Trophoblast cell (in vitro differentiated cells and primary cell): ENCODE measurements at regions not wholly inside any gene's neighbourhood (a gene's known extent, or its start where the extent isn't known, plus 50 kb on each side); places are given as distances from the start of the nearest gene placed in this dataset.

Experiments
- DNase-seq, 2 donors: peaks; one replicate each; pipeline ENCODE4 v3.0.0-alpha.2; 2016
- H2AFZ ChIP-seq: 2 replicates; pipeline ENCODE4 v1.6.1; 2013; ENCODE audit warnings: low read length, moderate library complexity, mild to moderate bottlenecking; ENCODE audit not compliant: insufficient read depth, poor library complexity
- H2AK5ac ChIP-seq: 2 replicates; pipeline ENCODE4 v1.6.1; 2013; ENCODE audit warnings: mild to moderate bottlenecking, low read length
- H2BK120ac ChIP-seq: 2 replicates; pipeline ENCODE4 v1.6.1; 2013; ENCODE audit warnings: low read length, mild to moderate bottlenecking, moderate library complexity; ENCODE audit not compliant: insufficient read depth, poor library complexity
- H2BK12ac ChIP-seq: 2 replicates; pipeline ENCODE4 v1.6.1; 2013; ENCODE audit warnings: mild to moderate bottlenecking, low read length, moderate library complexity
- H2BK5ac ChIP-seq: 2 replicates; pipeline ENCODE4 v1.6.1; 2013; ENCODE audit warnings: low read length, low read depth, moderate library complexity, mild to moderate bottlenecking; ENCODE audit not compliant: poor library complexity
- H3K14ac ChIP-seq: 2 replicates; pipeline ENCODE4 v1.6.1; 2013; ENCODE audit warnings: mild to moderate bottlenecking, low read length
- H3K18ac ChIP-seq: 2 replicates; pipeline ENCODE4 v1.6.1; 2013; ENCODE audit warnings: mild to moderate bottlenecking, low read length
- H3K23ac ChIP-seq: 2 replicates; pipeline ENCODE4 v1.6.1; 2013; ENCODE audit warnings: low read length
- H3K27ac ChIP-seq: 2 replicates; pipeline ENCODE4 v1.5.1; 2013; ENCODE audit warnings: low read depth, mild to moderate bottlenecking, inconsistent platforms, low read length, moderate library complexity
- H3K27me3 ChIP-seq: 2 replicates; pipeline ENCODE4 v1.6.1; 2013; ENCODE audit warnings: inconsistent platforms, mild to moderate bottlenecking, low read length, moderate library complexity; ENCODE audit not compliant: insufficient read depth
- H3K36me3 ChIP-seq, 2 experiments: 1 replicate in 1 of 2; 2 replicates in 1 of 2; pipeline ENCODE4 v1.6.1; 2013; ENCODE audit warnings: low read length in 2 of 2, mild to moderate bottlenecking in 2 of 2, moderate library complexity in 1 of 2; ENCODE audit not compliant: insufficient read depth in 2 of 2, control insufficient read depth in 1 of 2
- H3K4ac ChIP-seq: 2 replicates; pipeline ENCODE4 v1.6.1; 2013; ENCODE audit warnings: low read depth, mild to moderate bottlenecking, low read length, moderate library complexity
- H3K4me1 ChIP-seq, 2 experiments: 1 replicate in 1 of 2; 2 replicates in 1 of 2; pipeline ENCODE4 v1.6.1; 2013; ENCODE audit warnings: low read length in 2 of 2, mild to moderate bottlenecking in 2 of 2, moderate library complexity in 1 of 2; ENCODE audit not compliant: insufficient read depth in 2 of 2, control insufficient read depth in 1 of 2
- H3K4me2 ChIP-seq: 2 replicates; pipeline ENCODE4 v1.6.1; 2013; ENCODE audit warnings: inconsistent platforms, mild to moderate bottlenecking, low read length, moderate library complexity
- H3K4me3 ChIP-seq: 2 replicates; pipeline ENCODE4 v1.5.1; 2013; ENCODE audit warnings: mild to moderate bottlenecking, low read depth, low read length, inconsistent platforms
- H3K79me1 ChIP-seq: one replicate; pipeline ENCODE4 v1.6.1; 2013; ENCODE audit warnings: low read length
- H3K79me2 ChIP-seq: 2 replicates; pipeline ENCODE4 v1.6.1; 2013; ENCODE audit warnings: low read length, mild to moderate bottlenecking; ENCODE audit not compliant: control insufficient read depth, insufficient read depth, poor library complexity
- H3K9ac ChIP-seq: 2 replicates; pipeline ENCODE4 v1.6.1; 2013; ENCODE audit warnings: mild to moderate bottlenecking, low read length
- H3K9me3 ChIP-seq: 2 replicates; pipeline ENCODE4 v1.6.1; 2013; ENCODE audit warnings: low read depth, mild to moderate bottlenecking, control low read depth, inconsistent platforms, low read length; ENCODE audit not compliant: insufficient read depth
- H4K12ac ChIP-seq: 2 replicates; pipeline ENCODE4 v1.6.1; 2013; ENCODE audit warnings: low read depth, mild to moderate bottlenecking, low read length, moderate library complexity
- H4K8ac ChIP-seq: 2 replicates; pipeline ENCODE4 v1.6.1; 2013; ENCODE audit warnings: low read depth, mild to moderate bottlenecking, low read length, moderate library complexity
- H4K91ac ChIP-seq: one replicate; pipeline ENCODE4 v1.6.1; 2013; ENCODE audit warnings: low read depth, mild to moderate bottlenecking, low read length, moderate library complexity
- WGBS: extraction: QIAGEN DNeasy Blood & Tissue Kit; methylation state at CpG from one replicate; pipeline ENCODE4 v1.1.7; 2013; ENCODE audit warnings: missing lambda C conversion rate; ENCODE audit not compliant: insufficient read length, insufficient coverage; ENCODE audit errors: extremely low coverage; 5-methylcytosine and 5-hydroxymethylcytosine counted together

- Histone ChIP-seq H3K4me1 (no peaks in the 10 kb centered on the region), H3K4ac (no peak overlapping the region), H3K79me1 (no peaks in the 10 kb centered on the region), H2AK5ac (no peak overlapping the region), H3K9ac (no peak overlapping the region), H2BK5ac (no peak overlapping the region), H3K23ac (no peak overlapping the region), H3K36me3 (no peaks in the 10 kb centered on the region), H3K4me2 (no peak overlapping the region), H3K79me2 (no peaks in the 10 kb centered on the region), H4K91ac (no peak overlapping the region), H3K27me3 (no peaks in the 10 kb centered on the region), H2BK12ac (no peak overlapping the region), H2BK120ac (no peak overlapping the region), H3K18ac (no peak overlapping the region), H4K12ac (no peak overlapping the region), H4K8ac (no peak overlapping the region), H3K4me3 (no peak overlapping the region), H3K27ac (no peak overlapping the region), H3K9me3 (no peaks in the 10 kb centered on the region), H3K14ac (no peak overlapping the region), H2AFZ (no peak overlapping the region)
- no CpG with 5 or more reads among the region's 2 CpGs for WGBS
- no peak for DNase-seq
These were observed 2091.1 kb upstream of the PIK3C3 start for GRCh38 chr18:39863916-39864315.

- H3K27ac ChIP-seq = no peak overlapping the region
- no peaks in the 10 kb centered on the region for H3K27me3 ChIP-seq
- H3K9ac ChIP-seq = no peak overlapping the region
- no CpG with 5 or more reads among the region's 2 CpGs for WGBS
- H2AFZ ChIP-seq = no peak overlapping the region
- H3K79me2 ChIP-seq = no peaks in the 10 kb centered on the region
- H4K8ac ChIP-seq = no peak overlapping the region
- H3K4ac ChIP-seq = no peak overlapping the region
- no peak overlapping the region for H2AK5ac ChIP-seq
- H4K12ac ChIP-seq = no peak overlapping the region
- no peak overlapping the region for H3K4me2 ChIP-seq
- H2BK12ac ChIP-seq = no peak overlapping the region
- H3K36me3 ChIP-seq = no peaks in the 10 kb centered on the region
- no peak overlapping the region for H2BK120ac ChIP-seq
- no peak overlapping the region for H3K18ac ChIP-seq
- H3K14ac ChIP-seq = no peak overlapping the region
- no peaks in the 10 kb centered on the region for H3K9me3 ChIP-seq
- no peak overlapping the region for H3K4me3 ChIP-seq
- no peak overlapping the region for H3K23ac ChIP-seq
- no peaks in the 10 kb centered on the region for H3K79me1 ChIP-seq
- no peaks in the 10 kb centered on the region for H3K4me1 ChIP-seq
- no peak overlapping the region for H2BK5ac ChIP-seq
- no peak overlapping the region for H4K91ac ChIP-seq
- DNase-seq = no peak
These were observed 2092.7 kb upstream of the PIK3C3 start for GRCh38 chr18:39862341-39862740.

- no peaks in the 10 kb centered on the region for H3K79me1 ChIP-seq
- no peak overlapping the region for H2BK12ac ChIP-seq
- no peak overlapping the region for H3K18ac ChIP-seq
- no peak overlapping the region for H2BK5ac ChIP-seq
- H3K14ac ChIP-seq = no peak overlapping the region
- no peak overlapping the region for H4K8ac ChIP-seq
- H3K27me3 ChIP-seq = no peaks in the 10 kb centered on the region
- H3K27ac ChIP-seq = no peak overlapping the region
- H4K12ac ChIP-seq = no peak overlapping the region
- no CpG with 5 or more reads among the region's 3 CpGs for WGBS
- no peak overlapping the region for H3K9ac ChIP-seq
- no peak overlapping the region for H3K4ac ChIP-seq
- no peak for DNase-seq
- H2AFZ ChIP-seq = no peak overlapping the region
- H3K4me2 ChIP-seq = no peak overlapping the region
- no peak overlapping the region for H2AK5ac ChIP-seq
- no peak overlapping the region for H4K91ac ChIP-seq
- no peak overlapping the region for H3K4me3 ChIP-seq
- no peaks in the 10 kb centered on the region for H3K36me3 ChIP-seq
- no peak overlapping the region for H2BK120ac ChIP-seq
- H3K79me2 ChIP-seq = no peaks in the 10 kb centered on the region
- H3K23ac ChIP-seq = no peak overlapping the region
- no peaks in the 10 kb centered on the region for H3K9me3 ChIP-seq
- H3K4me1 ChIP-seq = no peaks in the 10 kb centered on the region
These were observed 2100.7 kb upstream of the PIK3C3 start for GRCh38 chr18:39854291-39854690.

GRCh38 chr18:39846265-39846664 is 2108.8 kb upstream of the PIK3C3 start:
- no CpG with 5 or more reads among the region's 5 CpGs for WGBS

More at GRCh38 chr18:39846265-39846664, 2108.8 kb upstream of the PIK3C3 start:
- Histone ChIP-seq H3K4me2 (no peak overlapping the region), H3K9me3 (no peaks in the 10 kb centered on the region), H2AFZ (no peak overlapping the region), H3K79me2 (no peaks in the 10 kb centered on the region), H4K12ac (no peak overlapping the region), H3K4me3 (no peak overlapping the region), H2BK12ac (no peak overlapping the region), H3K4ac (no peak overlapping the region), H3K36me3 (no peaks in the 10 kb centered on the region), H3K18ac (no peak overlapping the region), H4K91ac (no peak overlapping the region), H2BK120ac (no peak overlapping the region), H3K9ac (no peak overlapping the region), H4K8ac (no peak overlapping the region), H3K79me1 (no peaks in the 10 kb centered on the region), H2BK5ac (no peak overlapping the region), H3K27ac (no peak overlapping the region), H3K4me1 (peaks cover 1 to 2% of the 10 kb centered on the region in 2 experiments), H3K23ac (no peak overlapping the region), H3K27me3 (no peaks in the 10 kb centered on the region), H2AK5ac (no peak overlapping the region), H3K14ac (no peak overlapping the region)
- DNase-seq = no peak
